ENCODE measurements at regions not wholly inside any gene's neighbourhood (a gene's known extent, or its start where the extent isn't known, plus 50 kb on each side); places are given as distances from the start of the nearest gene placed in this dataset.

DNA sequence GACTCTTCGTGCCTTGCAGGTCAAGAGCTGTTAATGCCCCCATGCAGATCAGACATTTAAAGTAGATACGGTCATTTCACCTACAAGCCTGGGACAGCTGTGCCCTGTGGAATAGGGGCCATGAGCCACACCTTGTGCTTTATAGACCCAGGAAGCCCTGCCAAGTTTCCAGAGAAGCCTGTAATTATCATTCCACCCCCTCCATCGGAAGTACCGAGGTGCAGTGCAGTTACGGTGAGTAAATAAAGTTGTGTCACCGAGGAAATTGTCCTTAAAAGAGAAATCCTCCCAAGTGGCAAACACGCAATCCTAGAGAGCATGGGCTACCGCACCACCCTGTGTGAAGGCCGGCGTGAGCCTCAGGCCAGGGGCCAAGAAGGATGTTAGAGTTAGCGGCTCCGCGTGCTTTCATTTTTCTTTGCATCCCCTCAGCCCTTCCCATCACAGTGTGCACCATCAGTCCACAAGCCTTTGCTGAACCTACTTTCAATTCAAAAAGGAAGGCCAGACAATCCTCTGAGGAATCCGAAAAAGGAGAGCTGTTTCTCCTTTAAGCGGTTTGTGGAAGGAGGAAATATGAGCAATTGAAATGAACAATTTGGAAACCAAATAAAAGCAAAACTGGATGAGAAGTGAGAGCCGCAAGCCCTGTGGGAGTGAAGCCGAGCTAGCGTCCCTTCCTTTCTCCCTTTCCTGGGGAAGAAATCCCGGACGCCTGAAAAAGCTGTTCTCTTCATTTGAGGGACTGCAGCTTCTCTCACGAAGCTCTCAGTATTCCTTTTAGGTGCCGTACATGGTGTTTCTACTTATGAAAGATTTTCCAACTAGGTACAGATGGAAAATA is 183.3 kb upstream of the PDE10A start:
- Histone ChIP-seq H4K20me1 (ENCODE audit: insufficient read depth, low read length) (no peaks in the 10 kb centered on the region), H3K79me2 (ENCODE audit: insufficient read depth, low read length) (no peaks in the 10 kb centered on the region), H3K4me3 (ENCODE audit: insufficient read depth, low read length) (peak overlapping the region; percentile 70), H3K4me2 (ENCODE audit: insufficient read depth, low read length) (peak overlapping the region; percentile 83), H3K27ac (ENCODE audit: low read depth, low read length) (peak overlapping the region; percentile 31), H3K27me3 (ENCODE audit: insufficient read depth, low read length) (no peaks in the 10 kb centered on the region), H3K9me3 (ENCODE audit: low read depth, low read length) (no peaks in the 10 kb centered on the region), H2AFZ (ENCODE audit: low read length) (peak overlapping the region; percentile 90), H3K4me1 (ENCODE audit: insufficient read depth, low read length) (peaks cover 11% of the 10 kb centered on the region), H3K36me3 (ENCODE audit: insufficient read depth, low read length) (no peaks in the 10 kb centered on the region)
- TF ChIP-seq, protein P1, sequence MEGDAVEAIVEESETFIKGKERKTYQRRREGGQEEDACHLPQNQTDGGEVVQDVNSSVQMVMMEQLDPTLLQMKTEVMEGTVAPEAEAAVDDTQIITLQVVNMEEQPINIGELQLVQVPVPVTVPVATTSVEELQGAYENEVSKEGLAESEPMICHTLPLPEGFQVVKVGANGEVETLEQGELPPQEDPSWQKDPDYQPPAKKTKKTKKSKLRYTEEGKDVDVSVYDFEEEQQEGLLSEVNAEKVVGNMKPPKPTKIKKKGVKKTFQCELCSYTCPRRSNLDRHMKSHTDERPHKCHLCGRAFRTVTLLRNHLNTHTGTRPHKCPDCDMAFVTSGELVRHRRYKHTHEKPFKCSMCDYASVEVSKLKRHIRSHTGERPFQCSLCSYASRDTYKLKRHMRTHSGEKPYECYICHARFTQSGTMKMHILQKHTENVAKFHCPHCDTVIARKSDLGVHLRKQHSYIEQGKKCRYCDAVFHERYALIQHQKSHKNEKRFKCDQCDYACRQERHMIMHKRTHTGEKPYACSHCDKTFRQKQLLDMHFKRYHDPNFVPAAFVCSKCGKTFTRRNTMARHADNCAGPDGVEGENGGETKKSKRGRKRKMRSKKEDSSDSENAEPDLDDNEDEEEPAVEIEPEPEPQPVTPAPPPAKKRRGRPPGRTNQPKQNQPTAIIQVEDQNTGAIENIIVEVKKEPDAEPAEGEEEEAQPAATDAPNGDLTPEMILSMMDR (IDR thresholded peaks at IDR 0.05; ENCODE audit: extremely low read depth, low read depth, low read length) = no peak
- DNase-seq (ENCODE audit: insufficient read length, low spot score, missing footprints) = no peak

DNA sequence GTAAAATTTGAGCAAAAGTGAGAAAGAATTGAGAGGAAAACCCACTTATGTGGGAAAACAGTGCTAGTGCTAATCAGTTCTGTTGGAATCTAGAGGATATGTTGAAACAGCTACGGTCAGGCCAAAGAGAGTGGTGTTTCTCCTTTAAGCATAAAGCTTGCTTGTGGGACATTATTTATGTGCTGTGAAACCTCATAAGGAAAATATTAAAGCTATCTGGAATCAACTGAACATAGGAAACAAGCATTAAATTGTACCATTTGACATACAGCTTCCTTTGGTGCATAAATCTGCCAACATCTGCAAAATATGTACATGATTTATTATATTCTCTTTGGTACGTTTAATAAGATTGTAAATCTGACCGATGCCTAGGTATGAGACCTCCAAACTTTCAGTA is 182.5 kb upstream of the PDE10A start:
- no peaks in the 10 kb centered on the region for H3K9me3 ChIP-seq (ENCODE audit: low read depth, low read length)
- H3K27ac ChIP-seq (ENCODE audit: low read depth, low read length) = no peak overlapping the region
- H3K79me2 ChIP-seq (ENCODE audit: insufficient read depth, low read length) = no peaks in the 10 kb centered on the region
- H3K4me1 ChIP-seq (ENCODE audit: insufficient read depth, low read length) = peaks cover 11% of the 10 kb centered on the region
- H4K20me1 ChIP-seq (ENCODE audit: insufficient read depth, low read length) = no peaks in the 10 kb centered on the region
- no peak for DNase-seq (ENCODE audit: insufficient read length, low spot score, missing footprints)
- no peak overlapping the region for H3K4me3 ChIP-seq (ENCODE audit: insufficient read depth, low read length)
- TF ChIP-seq, protein P1 (IDR thresholded peaks at IDR 0.05; ENCODE audit: extremely low read depth, low read depth, low read length) = no peak
- H2AFZ ChIP-seq (ENCODE audit: low read length) = no peak overlapping the region
- peak overlapping the region; percentile 83 for H3K4me2 ChIP-seq (ENCODE audit: insufficient read depth, low read length)
- H3K36me3 ChIP-seq (ENCODE audit: insufficient read depth, low read length) = no peaks in the 10 kb centered on the region
- H3K27me3 ChIP-seq (ENCODE audit: insufficient read depth, low read length) = no peaks in the 10 kb centered on the region

DNA sequence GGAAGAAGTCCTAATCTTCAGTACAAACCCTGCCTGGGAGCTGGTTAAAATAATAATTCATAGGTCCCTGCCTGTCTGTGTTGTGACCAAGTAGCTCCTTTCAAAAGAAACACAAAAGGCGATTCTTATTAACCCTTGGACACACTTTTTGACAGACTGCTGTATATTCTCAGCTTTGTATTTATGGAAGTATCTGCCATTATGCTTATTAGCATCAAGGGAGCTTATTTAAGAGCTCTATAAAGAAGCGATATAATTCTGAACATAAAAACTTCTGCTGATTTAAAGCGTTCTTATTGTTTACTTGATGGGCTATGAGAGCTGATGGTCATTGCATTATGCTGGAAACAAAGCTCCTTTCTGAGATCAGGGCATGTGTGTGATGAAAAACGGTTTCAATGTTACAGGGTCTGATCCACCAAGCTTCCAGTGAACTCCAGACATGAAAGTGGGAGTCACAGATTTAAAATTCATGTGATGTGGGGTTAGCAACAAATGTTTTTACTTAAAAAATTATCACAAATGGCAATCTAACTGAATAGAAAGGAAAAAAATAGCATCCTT is 181.8 kb upstream of the PDE10A start:
- Histone ChIP-seq H3K27ac (ENCODE audit: low read depth, low read length) (no peak overlapping the region), H2AFZ (ENCODE audit: low read length) (no peak overlapping the region), H3K79me2 (ENCODE audit: insufficient read depth, low read length) (no peaks in the 10 kb centered on the region), H3K9me3 (ENCODE audit: low read depth, low read length) (no peaks in the 10 kb centered on the region), H3K4me2 (ENCODE audit: insufficient read depth, low read length) (no peak overlapping the region), H3K4me3 (ENCODE audit: insufficient read depth, low read length) (no peak overlapping the region), H3K27me3 (ENCODE audit: insufficient read depth, low read length) (no peaks in the 10 kb centered on the region), H3K36me3 (ENCODE audit: insufficient read depth, low read length) (no peaks in the 10 kb centered on the region), H3K4me1 (ENCODE audit: insufficient read depth, low read length) (peaks cover 11% of the 10 kb centered on the region), H4K20me1 (ENCODE audit: insufficient read depth, low read length) (no peaks in the 10 kb centered on the region)
- DNase-seq (ENCODE audit: insufficient read length, low spot score, missing footprints) = no peak
- TF ChIP-seq, protein P1 (IDR thresholded peaks at IDR 0.05; ENCODE audit: extremely low read depth, low read depth, low read length) = no peak

DNA sequence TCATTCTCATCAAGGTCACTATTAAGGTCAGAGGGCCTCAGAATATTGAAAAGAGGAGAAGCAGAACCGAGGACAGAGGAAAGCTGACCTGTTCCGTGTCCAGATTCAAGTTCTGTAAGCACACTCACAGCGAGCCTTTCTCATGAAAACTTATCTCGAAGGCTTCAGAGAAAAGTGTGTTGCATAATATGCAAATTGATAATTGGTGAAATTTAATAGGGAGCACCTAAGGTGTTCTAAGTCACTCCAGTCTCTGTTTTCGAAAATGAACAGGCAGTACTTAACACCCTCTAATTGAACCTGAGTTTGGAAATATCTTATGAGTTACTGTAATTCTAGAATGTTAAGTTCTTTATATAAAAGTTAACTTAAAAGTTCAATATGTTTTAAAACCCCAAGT is 181.2 kb upstream of the PDE10A start:
- Histone ChIP-seq H3K79me2 (ENCODE audit: insufficient read depth, low read length) (no peaks in the 10 kb centered on the region), H3K36me3 (ENCODE audit: insufficient read depth, low read length) (no peaks in the 10 kb centered on the region), H3K4me3 (ENCODE audit: insufficient read depth, low read length) (no peak overlapping the region), H3K27me3 (ENCODE audit: insufficient read depth, low read length) (no peaks in the 10 kb centered on the region), H3K4me1 (ENCODE audit: insufficient read depth, low read length) (peaks cover 11% of the 10 kb centered on the region), H3K9me3 (ENCODE audit: low read depth, low read length) (no peaks in the 10 kb centered on the region), H2AFZ (ENCODE audit: low read length) (no peak overlapping the region), H3K4me2 (ENCODE audit: insufficient read depth, low read length) (no peak overlapping the region), H4K20me1 (ENCODE audit: insufficient read depth, low read length) (no peaks in the 10 kb centered on the region), H3K27ac (ENCODE audit: low read depth, low read length) (no peak overlapping the region)
- DNase-seq (ENCODE audit: insufficient read length, low spot score, missing footprints) = no peak
- TF ChIP-seq, protein P1 (IDR thresholded peaks at IDR 0.05; ENCODE audit: extremely low read depth, low read depth, low read length) = no peak

Measured in osteoblast (primary cell).